GM10266 (cell line): ENCODE measurements at regions not wholly inside any gene's neighbourhood (a gene's known extent, or its start where the extent isn't known, plus 50 kb on each side); places are given as distances from the start of the nearest gene placed in this dataset.

Experiments
- DNase-seq: peaks from one replicate; pipeline ENCODE4 v3.0.0; 2012; ENCODE audit errors: extremely low spot score
- TF ChIP-seq, protein P1 (sequence below): IDR thresholded peaks from 2 replicates; pipeline ENCODE4 v1.5.1; 2012; ENCODE audit warnings: mild to moderate bottlenecking, low read depth; ENCODE audit not compliant: control insufficient read depth, insufficient read depth; ENCODE audit errors: missing control alignments

- no peak for DNase-seq
- TF ChIP-seq, protein P1, sequence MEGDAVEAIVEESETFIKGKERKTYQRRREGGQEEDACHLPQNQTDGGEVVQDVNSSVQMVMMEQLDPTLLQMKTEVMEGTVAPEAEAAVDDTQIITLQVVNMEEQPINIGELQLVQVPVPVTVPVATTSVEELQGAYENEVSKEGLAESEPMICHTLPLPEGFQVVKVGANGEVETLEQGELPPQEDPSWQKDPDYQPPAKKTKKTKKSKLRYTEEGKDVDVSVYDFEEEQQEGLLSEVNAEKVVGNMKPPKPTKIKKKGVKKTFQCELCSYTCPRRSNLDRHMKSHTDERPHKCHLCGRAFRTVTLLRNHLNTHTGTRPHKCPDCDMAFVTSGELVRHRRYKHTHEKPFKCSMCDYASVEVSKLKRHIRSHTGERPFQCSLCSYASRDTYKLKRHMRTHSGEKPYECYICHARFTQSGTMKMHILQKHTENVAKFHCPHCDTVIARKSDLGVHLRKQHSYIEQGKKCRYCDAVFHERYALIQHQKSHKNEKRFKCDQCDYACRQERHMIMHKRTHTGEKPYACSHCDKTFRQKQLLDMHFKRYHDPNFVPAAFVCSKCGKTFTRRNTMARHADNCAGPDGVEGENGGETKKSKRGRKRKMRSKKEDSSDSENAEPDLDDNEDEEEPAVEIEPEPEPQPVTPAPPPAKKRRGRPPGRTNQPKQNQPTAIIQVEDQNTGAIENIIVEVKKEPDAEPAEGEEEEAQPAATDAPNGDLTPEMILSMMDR = no peak
Measured at GRCh38 chr14:82425261-82425660, 891.6 kb upstream of the SEL1L start.

DNA sequence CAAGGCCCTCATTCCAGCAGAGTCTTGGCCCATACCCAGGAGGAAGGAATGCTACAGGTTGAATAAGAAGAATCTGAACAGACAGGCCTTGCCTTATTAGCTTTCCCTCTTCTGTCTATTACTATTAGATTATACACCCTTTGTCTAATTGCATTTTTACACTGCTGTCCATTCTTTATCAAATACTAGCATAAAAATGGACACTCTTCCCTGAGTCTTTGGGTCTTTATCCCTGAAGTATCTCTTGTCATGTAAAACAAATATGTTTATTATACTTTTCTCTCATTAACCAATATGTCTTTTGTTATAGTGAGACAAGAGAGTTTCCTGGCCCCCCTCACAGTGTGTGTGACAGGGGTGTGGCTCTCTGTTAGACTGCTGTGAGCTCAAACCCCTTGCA lies 897.4 kb upstream of the SEL1L start:
- DNase-seq = no peak
- TF ChIP-seq, protein P1 = no peak

GRCh38 chr14:82432301-82433105 lies 898.9 kb upstream of the SEL1L start:
- no peak for DNase-seq
- TF ChIP-seq, protein P1 = no peak

DNA sequence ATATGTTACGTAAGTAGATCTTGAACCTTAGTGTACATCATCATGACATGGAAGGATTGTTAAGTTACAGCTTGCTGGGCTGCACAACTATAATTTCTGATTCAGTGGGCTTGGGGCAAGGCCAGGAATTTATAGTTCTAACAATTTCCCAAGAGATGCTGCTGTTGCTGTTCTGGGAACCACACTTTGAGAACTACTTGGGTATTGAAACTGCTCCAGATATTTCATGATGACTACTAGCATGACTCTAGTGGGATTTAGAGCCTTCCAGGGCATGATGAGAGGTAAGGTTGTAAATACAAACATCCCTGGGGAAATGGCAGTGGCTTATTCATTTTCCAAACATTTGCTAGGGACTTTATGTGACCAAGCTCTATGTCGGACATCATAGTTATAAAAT lies 904.8 kb upstream of the SEL1L start:
- DNase-seq = no peak
- TF ChIP-seq, protein P1 = no peak

GRCh38 chr14:82441270-82441669 lies 907.6 kb upstream of the SEL1L start:
- DNase-seq = no peak
- TF ChIP-seq, protein P1 = no peak

DNA sequence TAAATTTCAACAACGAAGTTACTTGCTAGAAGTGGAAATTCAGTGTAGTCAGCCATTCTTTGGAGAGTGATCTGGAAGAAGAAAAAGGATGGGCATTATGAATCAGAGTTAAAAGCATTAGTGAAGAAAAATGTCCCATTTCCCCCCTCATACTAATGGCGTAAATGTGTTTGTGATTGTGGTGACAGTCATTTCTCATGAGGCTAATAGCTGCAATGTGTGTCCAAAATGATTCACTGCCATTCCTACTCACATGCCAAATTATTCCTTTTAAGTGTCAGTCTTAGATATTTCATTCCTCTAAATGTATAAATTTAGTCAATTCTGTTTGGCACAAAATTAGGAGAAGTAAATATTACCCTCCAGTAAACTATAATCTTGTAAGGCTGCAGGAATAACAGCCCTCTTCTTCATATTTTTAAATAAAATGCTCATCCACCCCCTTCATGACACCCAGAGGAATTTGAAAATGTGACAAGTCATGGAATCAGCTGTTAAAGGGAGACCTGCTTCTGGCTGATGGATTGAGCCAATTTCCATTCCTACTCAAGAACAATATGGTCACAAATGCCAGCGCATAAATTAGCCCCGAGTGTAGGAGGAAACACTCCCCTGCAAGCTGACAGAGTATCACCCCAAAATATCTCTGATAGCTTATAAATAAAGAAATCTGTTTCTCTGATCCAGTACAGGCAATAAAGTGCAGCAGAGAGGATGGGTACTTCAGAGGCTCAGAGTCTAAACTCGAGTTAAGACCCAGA lies 912.3 kb upstream of the SEL1L start:
- no peak for DNase-seq
- TF ChIP-seq, protein P1 = no peak

DNA sequence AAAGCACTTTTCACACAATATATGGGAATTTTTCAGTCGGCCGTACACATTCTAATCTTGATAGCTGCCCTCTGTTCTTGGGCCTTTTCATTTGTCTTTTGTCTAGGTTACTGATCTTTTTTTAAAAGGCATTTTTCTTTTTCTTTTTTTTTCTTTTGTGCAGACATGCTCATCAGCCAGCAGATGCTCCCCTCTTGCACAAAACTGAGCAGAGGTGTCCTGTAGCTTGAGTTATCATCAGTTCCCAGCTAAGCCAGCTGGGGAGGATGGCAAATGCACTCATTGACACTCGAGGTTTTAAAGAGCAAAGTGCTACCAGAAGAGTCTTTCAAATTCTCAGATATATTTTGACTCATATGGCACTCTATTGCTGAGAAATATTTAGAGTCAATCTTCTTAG lies 913.9 kb upstream of the SEL1L start:
- no peak for DNase-seq
- TF ChIP-seq, protein P1 = no peak
